Naive B cell (primary cell): ENCODE measurements at regions not wholly inside any gene's neighbourhood (a gene's known extent, or its start where the extent isn't known, plus 50 kb on each side); places are given as distances from the start of the nearest gene placed in this dataset.

Source experiments
- ATAC-seq, 2 donors: fragments of 150-1000 bp; cut with Tn5 transposase; 2 replicates each; pipeline ENCODE4 v1.10.0; 2021; ENCODE audit warnings: low read depth in 2 of 2, mild to moderate bottlenecking in 2 of 2, moderate library complexity in 2 of 2
- DNase-seq: peaks from one replicate; pipeline ENCODE4 v3.0.0; 2022
- H3K27ac Mint-ChIP-seq, 6 donors: one replicate each; pipeline ENCODE4 v1.8.0; 2020 to 2022; ENCODE audit warnings: mild to moderate bottlenecking in 6 of 6, mixed read lengths in 6 of 6, moderate library complexity in 5 of 6, inconsistent platforms in 2 of 6
- H3K27me3 Mint-ChIP-seq, 3 donors: one replicate each; pipeline ENCODE4 v1.8.0; 2021 to 2022; ENCODE audit warnings: mixed read lengths in 3 of 3, mild to moderate bottlenecking in 1 of 3
- H3K36me3 Mint-ChIP-seq, 2 donors: one replicate each; pipeline ENCODE4 v1.8.0; 2020 to 2022; ENCODE audit warnings: mixed read lengths in 2 of 2, inconsistent platforms in 1 of 2, mild to moderate bottlenecking in 1 of 2
- H3K4me1 Mint-ChIP-seq, 3 donors: one replicate each; pipeline ENCODE4 v1.8.0; 2020 to 2022; ENCODE audit warnings: mixed read lengths in 3 of 3, inconsistent platforms in 1 of 3, mild to moderate bottlenecking in 1 of 3, moderate library complexity in 1 of 3
- H3K4me3 Mint-ChIP-seq, 8 donors: one replicate each; pipeline ENCODE4 v1.8.0; 2020 to 2022; ENCODE audit warnings: mild to moderate bottlenecking in 8 of 8, mixed read lengths in 8 of 8, moderate library complexity in 8 of 8, inconsistent platforms in 2 of 8
- H3K9me3 Mint-ChIP-seq, 7 donors: one replicate each; pipeline ENCODE4 v1.8.0; 2020 to 2022; ENCODE audit warnings: mixed read lengths in 7 of 7, mild to moderate bottlenecking in 5 of 7, inconsistent platforms in 2 of 7, moderate library complexity in 1 of 7

- peaks cover 0 to 14% (median 5%) of the 10 kb centered on the region in 7 donors for H3K9me3 Mint-ChIP-seq
- DNase-seq (no peak), ATAC-seq (no peak)
- no peak overlapping the region for H3K4me3 Mint-ChIP-seq
- no peak overlapping the region for H3K27ac Mint-ChIP-seq
- no peaks in the 10 kb centered on the region for H3K27me3 Mint-ChIP-seq
- H3K4me1 Mint-ChIP-seq = no peaks in the 10 kb centered on the region
- H3K36me3 Mint-ChIP-seq = no peaks in the 10 kb centered on the region
Measured at GRCh38 chr16:63092736-63093135, 1056.5 kb upstream of the CDH8 start.

- H3K4me3 Mint-ChIP-seq = no peak overlapping the region
Measured at GRCh38 chr16:63082101-63082500, 1045.9 kb upstream of the CDH8 start.

GRCh38 chr16:63080746-63081145 lies 1044.5 kb upstream of the CDH8 start:
- Mint-ChIP-seq H3K4me1 (no peaks in the 10 kb centered on the region), H3K9me3 (peaks cover 0 to 10% (median 6%) of the 10 kb centered on the region in 7 donors), H3K4me3 (no peak overlapping the region), H3K27ac (no peak overlapping the region), H3K27me3 (no peaks in the 10 kb centered on the region), H3K36me3 (no peaks in the 10 kb centered on the region)
- no peak for DNase-seq
- ATAC-seq = no peak

More at GRCh38 chr16:63082101-63082500, 1045.9 kb upstream of the CDH8 start:
- DNase-seq = no peak
- Mint-ChIP-seq H3K9me3 (peaks cover 0 to 9% (median 0%) of the 10 kb centered on the region in 7 donors), H3K4me1 (no peaks in the 10 kb centered on the region), H3K27me3 (no peaks in the 10 kb centered on the region), H3K36me3 (no peaks in the 10 kb centered on the region), H3K27ac (no peak overlapping the region)
- ATAC-seq = no peak

- ATAC-seq = no peak
- Mint-ChIP-seq H3K4me3 (no peak overlapping the region), H3K27ac (no peak overlapping the region), H3K4me1 (no peaks in the 10 kb centered on the region), H3K9me3 (peaks cover 4 to 18% (median 5%) of the 10 kb centered on the region in 7 donors), H3K27me3 (no peaks in the 10 kb centered on the region), H3K36me3 (no peaks in the 10 kb centered on the region)
- DNase-seq = no peak
Measured at GRCh38 chr16:63069047-63069446, 1032.8 kb upstream of the CDH8 start.

- Mint-ChIP-seq H3K36me3 (no peaks in the 10 kb centered on the region), H3K4me1 (no peaks in the 10 kb centered on the region), H3K27me3 (no peaks in the 10 kb centered on the region), H3K9me3 (peaks cover 2 to 16% (median 5%) of the 10 kb centered on the region in 7 donors), H3K27ac (no peak overlapping the region), H3K4me3 (no peak overlapping the region)
- ATAC-seq (no peak), DNase-seq (no peak)
Measured at GRCh38 chr16:63067141-63067540, 1030.9 kb upstream of the CDH8 start.

GRCh38 chr16:63066552-63066951 lies 1030.3 kb upstream of the CDH8 start:
- no peak overlapping the region for H3K27ac Mint-ChIP-seq
- no peaks in the 10 kb centered on the region for H3K36me3 Mint-ChIP-seq
- H3K9me3 Mint-ChIP-seq = peaks cover under 1 to 14% (median 4%) of the 10 kb centered on the region in 7 donors
- H3K27me3 Mint-ChIP-seq = no peaks in the 10 kb centered on the region
- no peak for DNase-seq
- no peaks in the 10 kb centered on the region for H3K4me1 Mint-ChIP-seq
- no peak overlapping the region for H3K4me3 Mint-ChIP-seq
- ATAC-seq = no peak

GRCh38 chr16:63061319-63061718 lies 1025.1 kb upstream of the CDH8 start:
- Mint-ChIP-seq H3K4me3 (no peak overlapping the region), H3K27me3 (no peaks in the 10 kb centered on the region), H3K27ac (no peak overlapping the region), H3K4me1 (no peaks in the 10 kb centered on the region), H3K9me3 (peaks cover 0 to 14% (median 6%) of the 10 kb centered on the region in 7 donors), H3K36me3 (no peaks in the 10 kb centered on the region)
- DNase-seq (no peak), ATAC-seq (no peak)

GRCh38 chr16:63059676-63060075 lies 1023.4 kb upstream of the CDH8 start:
- no peak for DNase-seq
- no peaks in the 10 kb centered on the region for H3K27me3 Mint-ChIP-seq

GRCh38 chr16:63057341-63057740 lies 1021.1 kb upstream of the CDH8 start:
- ATAC-seq (no peak), DNase-seq (no peak)
- Mint-ChIP-seq H3K4me3 (no peak overlapping the region), H3K27ac (no peak overlapping the region), H3K27me3 (no peaks in the 10 kb centered on the region), H3K9me3 (peaks cover 0 to 9% (median 4%) of the 10 kb centered on the region in 7 donors), H3K36me3 (no peaks in the 10 kb centered on the region), H3K4me1 (no peaks in the 10 kb centered on the region)

More at GRCh38 chr16:63059676-63060075, 1023.4 kb upstream of the CDH8 start:
- Mint-ChIP-seq H3K9me3 (peaks cover 0 to 9% (median 3%) of the 10 kb centered on the region in 7 donors), H3K27ac (no peak overlapping the region), H3K4me1 (no peaks in the 10 kb centered on the region), H3K4me3 (no peak overlapping the region), H3K36me3 (no peaks in the 10 kb centered on the region)
- ATAC-seq = no peak

GRCh38 chr16:63050391-63050790 lies 1014.2 kb upstream of the CDH8 start:
- DNase-seq (no peak), ATAC-seq (no peak)
- H3K4me3 Mint-ChIP-seq = no peak overlapping the region
- no peaks in the 10 kb centered on the region for H3K36me3 Mint-ChIP-seq
- H3K9me3 Mint-ChIP-seq = peaks cover 0 to 8% (median 4%) of the 10 kb centered on the region in 7 donors
- H3K27me3 Mint-ChIP-seq = no peaks in the 10 kb centered on the region
- no peak overlapping the region for H3K27ac Mint-ChIP-seq
- no peaks in the 10 kb centered on the region for H3K4me1 Mint-ChIP-seq

- H3K27me3 Mint-ChIP-seq = no peaks in the 10 kb centered on the region
- no peak overlapping the region for H3K27ac Mint-ChIP-seq
- no peak for ATAC-seq
- H3K9me3 Mint-ChIP-seq = peaks cover 0 to 17% (median 5%) of the 10 kb centered on the region in 7 donors
- no peaks in the 10 kb centered on the region for H3K4me1 Mint-ChIP-seq
- no peak overlapping the region for H3K4me3 Mint-ChIP-seq
- H3K36me3 Mint-ChIP-seq = no peaks in the 10 kb centered on the region
- DNase-seq = no peak
Measured at GRCh38 chr16:63038397-63039106, 1002.3 kb upstream of the CDH8 start.

- Mint-ChIP-seq H3K27ac (no peak overlapping the region), H3K36me3 (no peaks in the 10 kb centered on the region), H3K4me3 (no peak overlapping the region), H3K4me1 (no peaks in the 10 kb centered on the region), H3K9me3 (peaks cover 0 to 17% (median 5%) of the 10 kb centered on the region in 7 donors), H3K27me3 (no peaks in the 10 kb centered on the region)
- no peak for DNase-seq
- no peak for ATAC-seq
Measured at GRCh38 chr16:63037761-63038396, 1001.6 kb upstream of the CDH8 start.

GRCh38 chr16:63018581-63019223 lies 982.5 kb upstream of the CDH8 start:
- ATAC-seq (no peak), DNase-seq (no peak)
- no peaks in the 10 kb centered on the region for H3K4me1 Mint-ChIP-seq
- H3K27ac Mint-ChIP-seq = no peak overlapping the region
- no peak overlapping the region for H3K4me3 Mint-ChIP-seq
- peaks cover 3 to 17% (median 5%) of the 10 kb centered on the region in 7 donors for H3K9me3 Mint-ChIP-seq
- H3K27me3 Mint-ChIP-seq = no peaks in the 10 kb centered on the region
- H3K36me3 Mint-ChIP-seq = no peaks in the 10 kb centered on the region

- ATAC-seq (no peak), DNase-seq (no peak)
- Mint-ChIP-seq H3K4me1 (no peaks in the 10 kb centered on the region), H3K27me3 (no peaks in the 10 kb centered on the region), H3K27ac (no peak overlapping the region), H3K36me3 (no peaks in the 10 kb centered on the region), H3K4me3 (no peak overlapping the region), H3K9me3 (peaks cover 1 to 19% (median 9%) of the 10 kb centered on the region in 7 donors)
Measured at GRCh38 chr16:63008688-63009087, 972.5 kb upstream of the CDH8 start.
